Spleen (tissue), 11 donors: ENCODE measurements at regions not wholly inside any gene's neighbourhood (a gene's known extent, or its start where the extent isn't known, plus 50 kb on each side); places are given as distances from the start of the nearest gene placed in this dataset.

Experiments
- DNase-seq: peaks from one replicate; pipeline ENCODE4 v3.0.0-alpha.2; 2020
- H3K27ac ChIP-seq, 8 donors: fragments of 200-600 bp; sonication (generic) in 7 of 8; 1 replicate in 4 of 8; 2 replicates in 4 of 8; pipeline versions ENCODE4 v1.5.0 to v1.8.0; 2016 to 2021; ENCODE audit warnings: inconsistent platforms in 4 of 8, mild to moderate bottlenecking in 4 of 8, moderate library complexity in 1 of 8
- H3K27me3 ChIP-seq, 7 donors: fragments of 200-600 bp; sonication (generic) in 6 of 7; replicated peaks in 1 of 7; 1 replicate in 4 of 7; 2 replicates in 3 of 7; pipeline versions ENCODE4 v1.5.0 to v1.8.0; 2016 to 2021; ENCODE audit warnings: inconsistent platforms in 3 of 7, mild to moderate bottlenecking in 1 of 7
- H3K36me3 ChIP-seq, 6 donors: fragments of 200-600 bp; sonication (generic) in 5 of 6; 1 replicate in 4 of 6; 2 replicates in 2 of 6; pipeline versions ENCODE4 v1.5.0 to v1.8.0; 2016 to 2021; ENCODE audit warnings: inconsistent platforms in 2 of 6
- H3K4me1 ChIP-seq, 6 donors: fragments of 200-600 bp; sonication (generic) in 5 of 6; 1 replicate in 3 of 6; 2 replicates in 3 of 6; pipeline versions ENCODE4 v1.5.0 to v1.8.0; 2016 to 2021; ENCODE audit warnings: inconsistent platforms in 3 of 6
- H3K4me3 ChIP-seq, 8 donors: fragments of 200-600 bp; sonication (generic) in 7 of 8; 1 replicate in 4 of 8; 2 replicates in 4 of 8; pipeline versions ENCODE4 v1.5.0 to v1.8.0; 2016 to 2021; ENCODE audit warnings: inconsistent platforms in 4 of 8, mild to moderate bottlenecking in 4 of 8, moderate library complexity in 2 of 8
- H3K9me3 ChIP-seq, 8 donors: fragments of 200-600 bp; sonication (generic) in 7 of 8; 1 replicate in 4 of 8; 2 replicates in 4 of 8; pipeline versions ENCODE4 v1.5.0 to v1.8.0; 2016 to 2021; ENCODE audit warnings: inconsistent platforms in 4 of 8
- CTCF ChIP-seq, 11 experiments: fragments of 200-600 bp in 7 of 11; fragments of 450-650 bp in 4 of 11; sonication (generic) in 4 of 11; IDR thresholded peaks in 8 of 11; conservative IDR thresholded peaks in 3 of 11; 1 replicate in 7 of 11; 2 replicates in 4 of 11; pipeline versions ENCODE4 v1.4.0 to v1.8.0; 2016 to 2021; ENCODE audit warnings: antibody characterized with exemption in 11 of 11, inconsistent platforms in 4 of 11, mild to moderate bottlenecking in 1 of 11
- POLR2A ChIP-seq, 3 donors: fragments of 450-650 bp; IDR thresholded peaks; one replicate each; pipeline ENCODE4 v1.5.1; 2017; ENCODE audit warnings: antibody characterized with exemption in 3 of 3, mild to moderate bottlenecking in 1 of 3
- POLR2AphosphoS5 ChIP-seq, 3 donors: sonication (generic); formaldehyde crosslinking; IDR thresholded peaks; one replicate each; pipeline ENCODE4 v1.5.1; 2017; ENCODE audit warnings: antibody characterized with exemption in 3 of 3
- WGBS, 5 donors: extraction: QIAGEN DNeasy Blood & Tissue Kit in 3 of 5; methylation state at CpG; one replicate each; pipeline versions ENCODE4 v1.1.5 to v1.1.7; 2013 to 2018; 5-methylcytosine and 5-hydroxymethylcytosine counted together
- intact Hi-C: fragments of 100-400 bp; cut with DNase I; formaldehyde crosslinking; loops from one replicate; pipeline ENCODE4 v1.15.0; 2023; ENCODE audit warnings: low total_unique reads
- donor health status: healthy with polysubstance abuse.
- donor health status: DM: no; HTN: no; CAD: no; lungs with moderate emphysema.
- donor health status: DM: no; HTN: no; CAD: no.
- donor health status: Bipolar disorder and iron deficiency.
- donor health status: healthy.
- donor health status: DM: no; HTN: no; CAD: no.
- donor health status: DM: yes; HTN: yes; CAD: no.

DNA sequence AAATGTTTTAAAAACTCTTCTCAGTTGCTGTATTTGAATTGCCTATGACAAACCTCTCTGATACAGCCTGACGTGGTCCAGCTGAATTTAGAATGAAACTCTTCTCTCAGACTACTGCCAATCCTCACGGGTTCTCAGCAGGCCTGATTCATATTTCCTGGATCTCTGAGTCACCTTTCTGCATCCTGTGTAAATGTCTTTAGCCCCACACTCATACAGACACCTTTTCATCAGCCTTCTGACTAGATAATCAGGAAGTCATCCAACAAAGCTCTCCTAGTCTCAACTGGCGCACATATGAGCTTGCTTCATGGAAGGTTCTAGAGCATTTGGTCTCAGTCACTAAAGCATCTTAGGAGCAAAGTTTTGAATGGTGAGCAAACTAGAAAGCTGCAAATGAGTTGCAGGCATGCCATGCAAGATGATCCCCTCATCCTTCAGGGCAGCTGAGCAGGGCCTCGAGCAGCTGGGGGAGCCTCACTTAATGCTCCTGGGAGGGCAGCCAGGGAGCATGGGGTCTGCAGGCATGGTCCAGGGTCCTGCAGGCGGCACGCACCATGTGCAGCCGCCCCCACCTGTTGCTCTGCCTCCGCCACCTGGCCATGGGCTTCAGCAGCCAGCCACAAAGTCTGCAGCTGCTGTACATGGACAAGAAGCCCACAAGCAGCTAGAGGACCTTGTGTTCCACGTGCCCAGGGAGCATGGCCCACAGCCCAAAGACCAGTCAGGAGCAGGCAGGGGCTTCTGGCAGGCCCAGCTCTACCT lies 182.8 kb downstream of the ARHGAP12 start:
- 71 to 80% (median 74%) methylated on average over 7 to 9 of the region's 9 CpGs for WGBS, 5 donors
- Histone ChIP-seq H3K9me3 (no peaks in the 10 kb centered on the region), H3K4me1 (peaks cover 6 to 17% (median 12%) of the 10 kb centered on the region in 6 donors), H3K27ac (no peak overlapping the region), H3K4me3 (no peak overlapping the region), H3K27me3 (no peaks in the 10 kb centered on the region), H3K36me3 (no peaks in the 10 kb centered on the region)
- intact Hi-C loops, result no loop called here
- TF ChIP-seq POLR2A (IDR thresholded peaks at IDR 0.05) (no peak), CTCF (IDR thresholded peaks at IDR 0.05 in 8 of 11, conservative IDR thresholded peaks at IDR 0.05 in 3 of 11) (no peak), POLR2AphosphoS5 (IDR thresholded peaks at IDR 0.05) (no peak)
- DNase-seq, result no peak

GRCh38 chr10:31744025-31744424 lies 184.6 kb downstream of the ARHGAP12 start:
- no peaks in the 10 kb centered on the region for H3K36me3 ChIP-seq
- no peak overlapping the region for H3K4me3 ChIP-seq
- no peak overlapping the region for H3K27ac ChIP-seq
- no peaks in the 10 kb centered on the region for H3K9me3 ChIP-seq
- H3K27me3 ChIP-seq, result no peaks in the 10 kb centered on the region
- no peak for DNase-seq
- 83 to 100% (median 100%) methylated on average over 1 of the region's 1 CpG for WGBS, 5 donors
- TF ChIP-seq CTCF (IDR thresholded peaks at IDR 0.05 in 8 of 11, conservative IDR thresholded peaks at IDR 0.05 in 3 of 11), result no peak
- TF ChIP-seq POLR2A (IDR thresholded peaks at IDR 0.05), result no peak
- TF ChIP-seq POLR2AphosphoS5 (IDR thresholded peaks at IDR 0.05), result no peak
- no peaks in the 10 kb centered on the region for H3K4me1 ChIP-seq
- intact Hi-C loops, result no loop called here

DNA sequence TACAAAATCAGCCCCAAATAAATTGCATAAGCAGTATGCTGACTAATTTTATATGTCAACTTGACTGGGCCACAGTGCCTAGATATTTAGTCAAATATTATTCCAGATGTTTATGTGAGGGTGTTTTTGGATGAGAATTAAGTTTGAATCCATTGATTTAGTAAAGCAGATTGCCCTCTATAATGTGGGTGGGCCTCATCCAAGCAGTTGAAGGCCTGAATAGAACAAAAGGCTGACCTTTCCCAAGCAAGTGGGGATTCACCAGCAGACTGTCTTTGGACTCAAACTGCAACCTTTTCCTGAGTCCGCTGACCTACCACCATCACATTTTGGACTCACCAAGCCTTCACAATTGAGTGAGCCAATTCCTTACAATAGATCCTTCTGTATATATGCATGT lies 186.4 kb downstream of the ARHGAP12 start:
- Histone ChIP-seq H3K27me3 (no peaks in the 10 kb centered on the region), H3K4me3 (no peak overlapping the region), H3K4me1 (no peaks in the 10 kb centered on the region), H3K36me3 (no peaks in the 10 kb centered on the region), H3K27ac (no peak overlapping the region), H3K9me3 (peaks cover 0 to 1% (median 0%) of the 10 kb centered on the region in 8 donors)
- TF ChIP-seq CTCF (IDR thresholded peaks at IDR 0.05 in 8 of 11, conservative IDR thresholded peaks at IDR 0.05 in 3 of 11) (no peak), POLR2A (IDR thresholded peaks at IDR 0.05) (no peak), POLR2AphosphoS5 (IDR thresholded peaks at IDR 0.05) (no peak)
- 85 to 100% (median 97%) methylated on average over 1 of the region's 1 CpG for WGBS, 5 donors
- intact Hi-C loops, result no loop called here
- DNase-seq, result no peak

DNA sequence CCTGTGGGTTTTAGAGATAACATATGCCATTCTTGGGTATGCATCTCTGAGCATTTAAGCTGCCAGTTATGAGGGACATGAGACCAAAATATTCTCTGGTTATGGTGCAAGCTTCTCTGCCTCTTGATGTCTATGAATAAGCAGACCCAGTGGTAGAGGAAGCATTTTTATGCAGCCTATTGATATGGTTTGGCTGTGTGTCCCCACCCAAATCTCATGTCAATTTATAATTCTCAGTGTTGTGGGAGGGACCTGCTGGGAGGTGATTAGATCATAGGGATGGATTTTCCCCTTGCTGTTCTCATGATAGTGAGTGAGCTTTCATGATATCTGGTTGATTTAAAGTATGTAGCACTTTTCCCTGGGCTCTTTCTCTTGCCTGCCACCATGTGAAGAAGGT lies 187.2 kb downstream of the ARHGAP12 start:
- no peaks in the 10 kb centered on the region for H3K36me3 ChIP-seq
- H3K27me3 ChIP-seq, result no peaks in the 10 kb centered on the region
- H3K4me1 ChIP-seq, result no peaks in the 10 kb centered on the region
- no peak overlapping the region for H3K27ac ChIP-seq
- DNase-seq, result no peak
- peaks cover 0 to 9% (median 6%) of the 10 kb centered on the region in 8 donors for H3K9me3 ChIP-seq
- TF ChIP-seq CTCF (IDR thresholded peaks at IDR 0.05 in 8 of 11, conservative IDR thresholded peaks at IDR 0.05 in 3 of 11), result no peak
- no peak for TF ChIP-seq POLR2A (IDR thresholded peaks at IDR 0.05)
- TF ChIP-seq POLR2AphosphoS5 (IDR thresholded peaks at IDR 0.05), result no peak
- intact Hi-C loops, result no loop called here
- H3K4me3 ChIP-seq, result no peak overlapping the region
